PC-3 (cell line): ENCODE measurements at regions not wholly inside any gene's neighbourhood (a gene's known extent, or its start where the extent isn't known, plus 50 kb on each side); places are given as distances from the start of the nearest gene placed in this dataset.
A peak's percentile ranks its signal among the peaks of the same experiment; 100 is the strongest.

ENCODE experiments used
- ATAC-seq: fragments of 200-7000 bp; cut with Tn5 transposase; 2 replicates; pipeline ENCODE4 v1.9.1; 2020; ENCODE audit warnings: mild to moderate bottlenecking, moderate library complexity
- BruUV-seq: library from RNA; stranded (reverse); fragments of 400-500 nt; replicated peaks from 2 replicates; lab custom pipeline; 2021; lab: Mats Ljungman, UMichigan
- CTCF ChIA-PET: fragments of 300-600 bp; sonication (Branson Sonifier 250); formaldehyde crosslinking; loops from one replicate; lab custom pipeline; 2022; ENCODE audit warnings: antibody characterized with exemption; lab: Charles Lee
- POLR2A ChIA-PET: fragments of 300-600 bp; sonication (Branson Sonifier 250); formaldehyde crosslinking; loops from one replicate; lab custom pipeline; 2022; ENCODE audit warnings: antibody characterized with exemption; ENCODE audit not compliant: unreplicated experiment; lab: Charles Lee
- DNase-seq: peaks from one replicate; pipeline ENCODE4 v3.0.0-alpha.2; 2015
- H2AFZ ChIP-seq: fragments of 300-600 bp; sonication (generic); 2 replicates; pipeline ENCODE4 v1.6.0; 2016; ENCODE audit warnings: antibody characterized with exemption, low read length
- H3F3A ChIP-seq: fragments of 300-600 bp; sonication (generic); one replicate; pipeline ENCODE4 v1.6.0; 2017; ENCODE audit warnings: antibody characterized with exemption, low read length, control low read depth, mild to moderate bottlenecking; ENCODE audit not compliant: unreplicated experiment
- H3K27ac ChIP-seq: fragments of 300-600 bp; sonication (generic); 2 replicates; pipeline ENCODE4 v1.5.1; 2016; ENCODE audit warnings: mild to moderate bottlenecking, low read length
- H3K27me3 ChIP-seq: fragments of 300-600 bp; sonication (generic); 2 replicates; pipeline ENCODE4 v1.6.1; 2016; ENCODE audit warnings: low read length, mixed read lengths
- H3K36me3 ChIP-seq: fragments of 300-600 bp; sonication (generic); 2 replicates; pipeline ENCODE4 v1.6.1; 2016; ENCODE audit warnings: low read depth, mixed run types, low read length, mixed read lengths
- H3K4me1 ChIP-seq: fragments of 300-600 bp; sonication (generic); 2 replicates; pipeline ENCODE4 v1.5.1; 2016; ENCODE audit warnings: low read length; ENCODE audit not compliant: insufficient read depth
- H3K4me2 ChIP-seq: fragments of 300-600 bp; sonication (generic); 2 replicates; pipeline ENCODE4 v1.6.0; 2016; ENCODE audit warnings: low read length
- H3K4me3 ChIP-seq: fragments of 300-600 bp; sonication (generic); 2 replicates; pipeline ENCODE4 v1.5.1; 2016; ENCODE audit warnings: mild to moderate bottlenecking, low read length, mixed read lengths
- H3K79me2 ChIP-seq: fragments of 300-600 bp; sonication (generic); 2 replicates; pipeline ENCODE4 v1.6.1; 2017; ENCODE audit warnings: low read length, mixed read lengths
- H3K9ac ChIP-seq: fragments of 300-600 bp; sonication (generic); 2 replicates; pipeline ENCODE4 v1.6.0; 2016; ENCODE audit warnings: mild to moderate bottlenecking, low read length
- H3K9me2 ChIP-seq: fragments of 300-600 bp; sonication (generic); replicated peaks from 2 replicates; pipeline ENCODE4 v1.6.1; 2016; ENCODE audit warnings: mixed run types, low read length, mixed read lengths
- H3K9me3 ChIP-seq: fragments of 300-600 bp; sonication (generic); 2 replicates; pipeline ENCODE4 v1.6.1; 2016; ENCODE audit warnings: low read length, mixed read lengths
- H4K20me1 ChIP-seq: fragments of 300-600 bp; sonication (generic); 2 replicates; pipeline ENCODE4 v1.6.1; 2016; ENCODE audit warnings: low read length, mixed read lengths
- CTCF ChIP-seq: fragments of 300-600 bp; sonication (generic); conservative IDR thresholded peaks from 2 replicates; pipeline ENCODE4 v1.5.1; 2017; ENCODE audit warnings: antibody characterized with exemption, low read depth, mild to moderate bottlenecking, low read length
- EZH2 ChIP-seq: fragments of 300-600 bp; sonication (generic); IDR thresholded peaks from one replicate; pipeline ENCODE4 v1.6.1; 2017; ENCODE audit warnings: antibody characterized with exemption, mild to moderate bottlenecking, low read length; ENCODE audit not compliant: unreplicated experiment
- EZH2phosphoT487 ChIP-seq: fragments of 300-600 bp; sonication (generic); IDR thresholded peaks from 2 replicates; pipeline ENCODE4 v1.6.1; 2018; ENCODE audit warnings: mild to moderate bottlenecking, antibody characterized with exemption, low read length, borderline replicate concordance
- intact Hi-C: fragments of 100-400 bp; cut with micrococcal nuclease; formaldehyde crosslinking; loops from 2 replicates; pipeline ENCODE4 v1.9.0; 2023

GRCh38 chr6:141418076-141418475 is 714.6 kb upstream of the GJE1 start:
- H3K9me2 ChIP-seq: no peaks in the 10 kb centered on the region
- H3K27ac ChIP-seq: no peak overlapping the region
- no peak overlapping the region for H3K9ac ChIP-seq
- no peaks in the 10 kb centered on the region for H3K79me2 ChIP-seq
- no peak overlapping the region for H3K4me2 ChIP-seq
- no peak overlapping the region for H3K4me3 ChIP-seq
- H4K20me1 ChIP-seq: no peaks in the 10 kb centered on the region
- intact Hi-C loops: no loop called here
- H3K9me3 ChIP-seq: no peaks in the 10 kb centered on the region
- peaks cover 16% of the 10 kb centered on the region for H3K4me1 ChIP-seq
- no peaks in the 10 kb centered on the region for H3K36me3 ChIP-seq
- ATAC-seq (no peak), DNase-seq (no peak)
- ChIA-PET CTCF (no interaction called here), POLR2A (no interaction called here)
- TF ChIP-seq CTCF (no peak), EZH2phosphoT487 (no peak), EZH2 (no peak)
- H3F3A ChIP-seq: no peaks in the 10 kb centered on the region
- BruUV-seq: no TSS peak
- no peak overlapping the region for H2AFZ ChIP-seq
- no peaks in the 10 kb centered on the region for H3K27me3 ChIP-seq

- Histone ChIP-seq H3K9ac (no peak overlapping the region), H3K79me2 (no peaks in the 10 kb centered on the region), H3K27ac (no peak overlapping the region), H4K20me1 (no peaks in the 10 kb centered on the region), H3K4me1 (peaks cover 3% of the 10 kb centered on the region; the same call in 1 of the 2 replicates), H3K4me3 (no peak overlapping the region), H2AFZ (no peak overlapping the region), H3K9me3 (no peaks in the 10 kb centered on the region), H3K4me2 (no peak overlapping the region), H3K36me3 (no peaks in the 10 kb centered on the region), H3F3A (no peaks in the 10 kb centered on the region), H3K27me3 (no peaks in the 10 kb centered on the region), H3K9me2 (no peaks in the 10 kb centered on the region)
- DNase-seq: peak; percentile 8
- no TSS peak for BruUV-seq
- ChIA-PET CTCF (no interaction called here), POLR2A (no interaction called here)
- TF ChIP-seq EZH2: no peak
- no peak for TF ChIP-seq CTCF
- TF ChIP-seq EZH2phosphoT487: no peak
- intact Hi-C loops: no loop called here
- ATAC-seq: no peak
Measured at GRCh38 chr6:141415896-141416295, 716.8 kb upstream of the GJE1 start.

GRCh38 chr6:141413196-141413595 is 719.5 kb upstream of the GJE1 start:
- no TSS peak for BruUV-seq

More at GRCh38 chr6:141413196-141413595, 719.5 kb upstream of the GJE1 start:
- Histone ChIP-seq H3K36me3 (peaks cover 3% of the 10 kb centered on the region; the same call in 1 of the 2 replicates), H3K9ac (no peak overlapping the region), H3K9me2 (no peaks in the 10 kb centered on the region), H3F3A (no peaks in the 10 kb centered on the region), H3K4me1 (no peaks in the 10 kb centered on the region), H3K4me2 (no peak overlapping the region), H3K79me2 (no peaks in the 10 kb centered on the region), H4K20me1 (no peaks in the 10 kb centered on the region), H3K27ac (no peak overlapping the region), H3K4me3 (no peak overlapping the region), H2AFZ (no peak overlapping the region), H3K9me3 (peaks cover 12% of the 10 kb centered on the region; the same call in 1 of the 2 replicates), H3K27me3 (no peaks in the 10 kb centered on the region)
- ATAC-seq: no peak
- no peak for TF ChIP-seq EZH2phosphoT487
- no peak for TF ChIP-seq CTCF
- TF ChIP-seq EZH2: no peak
- no peak for DNase-seq
- intact Hi-C loops: no loop called here
- CTCF ChIA-PET: no interaction called here
- POLR2A ChIA-PET: no interaction called here
